Panc1 (cell line): ENCODE measurements at regions not wholly inside any gene's neighbourhood (a gene's known extent, or its start where the extent isn't known, plus 50 kb on each side); places are given as distances from the start of the nearest gene placed in this dataset.

Experiments used
- POLR2AphosphoS5 ChIP-seq: IDR thresholded peaks from 2 replicates; pipeline ENCODE4 v1.6.1; 2012; ENCODE audit warnings: mild to moderate bottlenecking, low read depth, low read length, moderate library complexity
- SIN3A ChIP-seq: IDR thresholded peaks from 2 replicates; pipeline ENCODE4 v1.6.1; 2012; ENCODE audit warnings: low read depth, mild to moderate bottlenecking, low read length, moderate library complexity, borderline replicate concordance; ENCODE audit not compliant: insufficient read depth
- TF ChIP-seq, protein P1 (sequence below): fragments of 450-650 bp; IDR thresholded peaks from 2 replicates; pipeline ENCODE4 v1.5.1; 2017; ENCODE audit warnings: mild to moderate bottlenecking
- TF ChIP-seq, protein P2 (sequence below), 2 experiments: IDR thresholded peaks; 2 replicates each; pipeline ENCODE4 v1.6.1; 2011 to 2012; ENCODE audit warnings: low read depth in 2 of 2, control low read depth in 1 of 2, low read length in 1 of 2, mild to moderate bottlenecking in 1 of 2, moderate library complexity in 1 of 2; ENCODE audit not compliant: insufficient read depth in 1 of 2

DNA sequence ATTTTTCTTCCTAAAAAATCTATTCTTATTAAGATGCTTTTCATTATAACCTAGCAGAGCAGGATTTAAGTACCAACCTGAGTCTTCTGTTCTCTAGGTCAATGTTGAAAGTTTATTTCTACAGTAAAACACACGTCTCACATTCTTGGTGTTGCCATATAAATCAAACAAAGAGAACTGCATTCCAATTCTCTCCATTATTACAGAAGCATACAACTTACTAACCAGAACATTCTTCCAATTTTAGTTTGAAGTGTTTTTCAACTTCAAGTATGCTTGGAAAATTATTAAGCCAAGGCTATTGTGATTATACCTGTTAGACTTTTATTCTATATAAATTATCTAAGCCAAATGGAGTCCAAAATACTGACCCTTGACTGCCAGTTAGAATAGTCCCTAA is 110.4 kb upstream of the PMFBP1 start:
- TF ChIP-seq, protein P1, sequence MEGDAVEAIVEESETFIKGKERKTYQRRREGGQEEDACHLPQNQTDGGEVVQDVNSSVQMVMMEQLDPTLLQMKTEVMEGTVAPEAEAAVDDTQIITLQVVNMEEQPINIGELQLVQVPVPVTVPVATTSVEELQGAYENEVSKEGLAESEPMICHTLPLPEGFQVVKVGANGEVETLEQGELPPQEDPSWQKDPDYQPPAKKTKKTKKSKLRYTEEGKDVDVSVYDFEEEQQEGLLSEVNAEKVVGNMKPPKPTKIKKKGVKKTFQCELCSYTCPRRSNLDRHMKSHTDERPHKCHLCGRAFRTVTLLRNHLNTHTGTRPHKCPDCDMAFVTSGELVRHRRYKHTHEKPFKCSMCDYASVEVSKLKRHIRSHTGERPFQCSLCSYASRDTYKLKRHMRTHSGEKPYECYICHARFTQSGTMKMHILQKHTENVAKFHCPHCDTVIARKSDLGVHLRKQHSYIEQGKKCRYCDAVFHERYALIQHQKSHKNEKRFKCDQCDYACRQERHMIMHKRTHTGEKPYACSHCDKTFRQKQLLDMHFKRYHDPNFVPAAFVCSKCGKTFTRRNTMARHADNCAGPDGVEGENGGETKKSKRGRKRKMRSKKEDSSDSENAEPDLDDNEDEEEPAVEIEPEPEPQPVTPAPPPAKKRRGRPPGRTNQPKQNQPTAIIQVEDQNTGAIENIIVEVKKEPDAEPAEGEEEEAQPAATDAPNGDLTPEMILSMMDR = no peak
- TF ChIP-seq POLR2AphosphoS5 = no peak
- TF ChIP-seq, protein P2, sequence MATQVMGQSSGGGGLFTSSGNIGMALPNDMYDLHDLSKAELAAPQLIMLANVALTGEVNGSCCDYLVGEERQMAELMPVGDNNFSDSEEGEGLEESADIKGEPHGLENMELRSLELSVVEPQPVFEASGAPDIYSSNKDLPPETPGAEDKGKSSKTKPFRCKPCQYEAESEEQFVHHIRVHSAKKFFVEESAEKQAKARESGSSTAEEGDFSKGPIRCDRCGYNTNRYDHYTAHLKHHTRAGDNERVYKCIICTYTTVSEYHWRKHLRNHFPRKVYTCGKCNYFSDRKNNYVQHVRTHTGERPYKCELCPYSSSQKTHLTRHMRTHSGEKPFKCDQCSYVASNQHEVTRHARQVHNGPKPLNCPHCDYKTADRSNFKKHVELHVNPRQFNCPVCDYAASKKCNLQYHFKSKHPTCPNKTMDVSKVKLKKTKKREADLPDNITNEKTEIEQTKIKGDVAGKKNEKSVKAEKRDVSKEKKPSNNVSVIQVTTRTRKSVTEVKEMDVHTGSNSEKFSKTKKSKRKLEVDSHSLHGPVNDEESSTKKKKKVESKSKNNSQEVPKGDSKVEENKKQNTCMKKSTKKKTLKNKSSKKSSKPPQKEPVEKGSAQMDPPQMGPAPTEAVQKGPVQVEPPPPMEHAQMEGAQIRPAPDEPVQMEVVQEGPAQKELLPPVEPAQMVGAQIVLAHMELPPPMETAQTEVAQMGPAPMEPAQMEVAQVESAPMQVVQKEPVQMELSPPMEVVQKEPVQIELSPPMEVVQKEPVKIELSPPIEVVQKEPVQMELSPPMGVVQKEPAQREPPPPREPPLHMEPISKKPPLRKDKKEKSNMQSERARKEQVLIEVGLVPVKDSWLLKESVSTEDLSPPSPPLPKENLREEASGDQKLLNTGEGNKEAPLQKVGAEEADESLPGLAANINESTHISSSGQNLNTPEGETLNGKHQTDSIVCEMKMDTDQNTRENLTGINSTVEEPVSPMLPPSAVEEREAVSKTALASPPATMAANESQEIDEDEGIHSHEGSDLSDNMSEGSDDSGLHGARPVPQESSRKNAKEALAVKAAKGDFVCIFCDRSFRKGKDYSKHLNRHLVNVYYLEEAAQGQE (IDR thresholded peaks at IDR 0.05; ENCODE audit: insufficient read depth in 1 of 2, low read depth in 2 of 2, low read length in 1 of 2) = no peak
- no peak for TF ChIP-seq SIN3A
